ENCODE measurements at regions not wholly inside any gene's neighbourhood (a gene's known extent, or its start where the extent isn't known, plus 50 kb on each side); places are given as distances from the start of the nearest gene placed in this dataset.

DNA sequence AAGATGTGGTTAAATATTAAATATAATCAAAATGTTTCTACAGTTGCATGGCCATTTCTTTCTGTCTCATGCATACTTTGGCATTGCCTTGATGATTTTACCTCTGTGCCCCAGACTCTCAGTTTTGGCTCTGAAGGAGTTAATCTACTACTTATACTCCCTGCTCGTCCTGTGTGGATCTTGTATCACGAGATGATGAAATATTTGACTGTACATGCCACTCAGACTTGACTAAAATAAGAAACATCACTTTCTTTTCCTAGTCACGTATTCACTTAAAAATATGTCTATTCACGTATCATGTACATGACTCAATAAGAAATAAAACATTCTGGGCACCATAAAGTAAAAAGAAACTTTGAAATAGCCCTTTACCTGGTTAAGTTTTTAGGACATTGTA lies 397.7 kb downstream of the RFPL4B start:
- TF ChIP-seq, protein P1, sequence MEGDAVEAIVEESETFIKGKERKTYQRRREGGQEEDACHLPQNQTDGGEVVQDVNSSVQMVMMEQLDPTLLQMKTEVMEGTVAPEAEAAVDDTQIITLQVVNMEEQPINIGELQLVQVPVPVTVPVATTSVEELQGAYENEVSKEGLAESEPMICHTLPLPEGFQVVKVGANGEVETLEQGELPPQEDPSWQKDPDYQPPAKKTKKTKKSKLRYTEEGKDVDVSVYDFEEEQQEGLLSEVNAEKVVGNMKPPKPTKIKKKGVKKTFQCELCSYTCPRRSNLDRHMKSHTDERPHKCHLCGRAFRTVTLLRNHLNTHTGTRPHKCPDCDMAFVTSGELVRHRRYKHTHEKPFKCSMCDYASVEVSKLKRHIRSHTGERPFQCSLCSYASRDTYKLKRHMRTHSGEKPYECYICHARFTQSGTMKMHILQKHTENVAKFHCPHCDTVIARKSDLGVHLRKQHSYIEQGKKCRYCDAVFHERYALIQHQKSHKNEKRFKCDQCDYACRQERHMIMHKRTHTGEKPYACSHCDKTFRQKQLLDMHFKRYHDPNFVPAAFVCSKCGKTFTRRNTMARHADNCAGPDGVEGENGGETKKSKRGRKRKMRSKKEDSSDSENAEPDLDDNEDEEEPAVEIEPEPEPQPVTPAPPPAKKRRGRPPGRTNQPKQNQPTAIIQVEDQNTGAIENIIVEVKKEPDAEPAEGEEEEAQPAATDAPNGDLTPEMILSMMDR (IDR thresholded peaks at IDR 0.05) = no peak
- no peak for TF ChIP-seq POLR2A (IDR thresholded peaks at IDR 0.05)
